ENCODE measurements at regions not wholly inside any gene's neighbourhood (a gene's known extent, or its start where the extent isn't known, plus 50 kb on each side); places are given as distances from the start of the nearest gene placed in this dataset.

- H3K27me3 ChIP-seq = peaks cover 5% of the 10 kb centered on the region; the same call in 1 of the 2 replicates
- H3K36me3 ChIP-seq = no peaks in the 10 kb centered on the region
- H3K4me3 ChIP-seq = no peak overlapping the region
- DNase-seq = peak; percentile 29 to 60
- no peak overlapping the region for H3K27ac ChIP-seq
- peaks cover 9% of the 10 kb centered on the region; the same call in 1 of the 2 replicates for H3K4me1 ChIP-seq
- H3K9me3 ChIP-seq (replicated peaks) = no peaks in the 10 kb centered on the region
Measured at GRCh38 chr15:70259640-70260508, 162.2 kb upstream of the TLE3 start.

GRCh38 chr15:70259028-70259424 is 161.3 kb upstream of the TLE3 start:
- Histone ChIP-seq H3K27me3 (peaks cover 5% of the 10 kb centered on the region; the same call in 1 of the 2 replicates), H3K4me3 (no peak overlapping the region), H3K4me1 (peaks cover 9% of the 10 kb centered on the region; the same call in 1 of the 2 replicates), H3K9me3 (replicated peaks) (no peaks in the 10 kb centered on the region), H3K27ac (no peak overlapping the region), H3K36me3 (no peaks in the 10 kb centered on the region)
- peak; percentile 68 to 74 for DNase-seq

DNA sequence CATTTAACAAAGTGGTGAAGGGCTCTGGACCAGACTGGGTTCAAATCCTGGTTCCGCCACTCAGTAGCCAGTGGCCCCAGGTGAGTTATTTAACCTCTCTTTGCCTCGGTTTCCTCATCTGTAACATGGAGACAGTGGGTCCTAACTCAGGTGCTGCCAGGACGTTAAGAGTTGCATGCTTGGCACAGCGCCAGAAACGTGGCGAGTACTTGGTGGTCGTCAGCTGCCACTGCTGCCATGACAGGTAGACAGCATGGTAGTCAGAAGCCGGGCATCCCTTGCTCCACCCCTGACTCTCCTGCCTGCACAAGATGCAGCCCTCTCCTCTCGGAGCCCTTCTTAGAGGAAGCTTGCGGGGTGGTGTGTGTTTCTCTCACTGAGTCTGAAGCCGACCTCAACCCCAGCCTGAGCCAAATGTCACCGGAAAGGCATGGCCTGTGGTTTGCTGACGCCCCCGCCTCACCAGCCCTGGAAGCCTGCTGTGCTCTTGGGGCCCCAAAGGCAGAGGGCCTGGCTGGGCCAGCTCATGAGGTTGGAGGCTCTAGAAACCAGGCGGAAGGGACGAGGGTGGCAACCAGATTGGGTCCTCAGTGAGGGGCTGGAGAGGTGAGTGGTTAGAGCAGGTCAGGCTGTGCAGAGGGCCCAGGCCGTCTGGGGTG is 160.8 kb upstream of the TLE3 start:
- peaks cover 9% of the 10 kb centered on the region; the same call in 1 of the 2 replicates for H3K4me1 ChIP-seq
- DNase-seq = peak in 1 of 2 experiments; percentile 17
- H3K27me3 ChIP-seq = peaks cover 5% of the 10 kb centered on the region; the same call in 1 of the 2 replicates
- no peaks in the 10 kb centered on the region for H3K36me3 ChIP-seq
- H3K9me3 ChIP-seq (replicated peaks) = no peaks in the 10 kb centered on the region
- no peak overlapping the region for H3K4me3 ChIP-seq
- H3K27ac ChIP-seq = no peak overlapping the region

DNA sequence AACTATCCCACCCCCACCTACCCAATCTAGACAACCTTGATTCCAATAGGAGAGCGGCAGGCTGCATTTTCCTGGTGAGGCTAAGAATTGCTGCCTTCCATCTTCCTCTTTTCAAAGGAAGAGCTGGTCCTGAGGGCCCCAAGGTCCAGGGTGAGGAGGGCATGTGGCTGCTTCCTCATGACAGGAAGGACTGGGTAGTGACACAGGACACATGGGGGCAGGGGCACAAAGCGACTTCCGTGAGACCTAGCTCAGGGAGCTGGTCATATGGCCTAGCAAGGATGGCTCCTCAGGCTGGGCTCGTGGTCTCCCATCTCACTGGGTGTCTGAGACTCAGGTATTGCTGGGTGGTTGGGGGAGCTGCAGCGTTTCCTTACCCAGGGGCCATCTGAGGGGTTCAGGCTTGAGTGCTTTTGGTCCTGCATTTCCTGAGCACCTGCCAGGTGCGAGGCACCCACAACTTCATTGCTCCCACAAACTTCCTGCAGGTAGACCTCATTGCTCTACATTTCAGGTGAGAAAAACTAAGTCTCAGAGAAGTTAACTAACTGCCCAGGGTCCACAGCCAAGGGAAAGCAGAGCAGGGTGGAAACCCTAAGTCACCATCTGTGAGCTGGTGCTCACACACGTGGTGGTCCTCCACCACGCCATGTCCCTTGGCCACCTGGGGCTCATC is 160.0 kb upstream of the TLE3 start:
- no peak overlapping the region for H3K4me3 ChIP-seq
- H3K9me3 ChIP-seq (replicated peaks) = no peaks in the 10 kb centered on the region
- no peaks in the 10 kb centered on the region; the same call in 1 of the 2 replicates for H3K27me3 ChIP-seq
- peaks cover 9% of the 10 kb centered on the region; the same call in 1 of the 2 replicates for H3K4me1 ChIP-seq
- H3K36me3 ChIP-seq = no peaks in the 10 kb centered on the region
- H3K27ac ChIP-seq = no peak overlapping the region
- DNase-seq = no peak

DNA sequence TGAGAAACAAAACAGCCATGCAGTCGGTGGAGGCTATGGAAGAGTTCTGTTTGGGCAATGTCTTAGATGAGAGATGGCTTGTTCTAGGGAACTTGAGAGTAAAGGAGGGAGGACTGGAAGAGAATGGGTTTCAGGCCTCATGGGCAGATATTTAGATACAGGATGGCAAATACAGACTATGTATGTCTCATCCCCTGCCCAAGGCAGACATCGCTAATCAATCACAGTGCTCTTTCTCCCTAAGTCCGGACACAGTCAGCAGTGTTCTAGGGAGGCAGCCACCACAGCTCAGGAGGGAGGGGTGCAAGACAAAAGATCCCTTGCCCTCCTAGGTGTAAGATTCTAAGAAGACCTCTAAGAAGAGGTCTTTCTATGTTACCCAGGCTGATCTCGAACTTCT is 159.3 kb upstream of the TLE3 start:
- H3K4me3 ChIP-seq = no peak overlapping the region
- H3K27ac ChIP-seq = no peak overlapping the region
- no peaks in the 10 kb centered on the region for H3K36me3 ChIP-seq
- peaks cover 9% of the 10 kb centered on the region; the same call in 1 of the 2 replicates for H3K4me1 ChIP-seq
- peaks cover 3% of the 10 kb centered on the region; the same call in 1 of the 2 replicates for H3K27me3 ChIP-seq
- no peaks in the 10 kb centered on the region for H3K9me3 ChIP-seq (replicated peaks)
- DNase-seq = no peak

GRCh38 chr15:70254311-70254869 is 156.7 kb upstream of the TLE3 start:
- H3K9me3 ChIP-seq (replicated peaks) = no peaks in the 10 kb centered on the region
- no peak for DNase-seq
- H3K4me3 ChIP-seq = no peak overlapping the region
- peaks cover 9% of the 10 kb centered on the region; the same call in 1 of the 2 replicates for H3K4me1 ChIP-seq
- no peak overlapping the region for H3K27ac ChIP-seq
- peaks cover 3% of the 10 kb centered on the region; the same call in 1 of the 2 replicates for H3K27me3 ChIP-seq
- no peaks in the 10 kb centered on the region for H3K36me3 ChIP-seq

GRCh38 chr15:70253461-70254156 is 155.9 kb upstream of the TLE3 start:
- Histone ChIP-seq H3K36me3 (no peaks in the 10 kb centered on the region), H3K27me3 (peaks cover 3% of the 10 kb centered on the region; the same call in 1 of the 2 replicates), H3K4me1 (peaks cover 3% of the 10 kb centered on the region; the same call in 1 of the 2 replicates), H3K9me3 (replicated peaks) (no peaks in the 10 kb centered on the region), H3K27ac (no peak overlapping the region), H3K4me3 (no peak overlapping the region)
- no peak for DNase-seq

GRCh38 chr15:70252951-70253320 is 155.2 kb upstream of the TLE3 start:
- Histone ChIP-seq H3K36me3 (no peaks in the 10 kb centered on the region), H3K4me3 (no peak overlapping the region), H3K27ac (no peak overlapping the region), H3K4me1 (no peaks in the 10 kb centered on the region), H3K27me3 (peaks cover 3% of the 10 kb centered on the region; the same call in 1 of the 2 replicates), H3K9me3 (replicated peaks) (no peaks in the 10 kb centered on the region)
- DNase-seq = no peak

GRCh38 chr15:70252056-70252950 is 154.6 kb upstream of the TLE3 start:
- Histone ChIP-seq H3K4me3 (no peak overlapping the region), H3K9me3 (replicated peaks) (no peaks in the 10 kb centered on the region), H3K36me3 (no peaks in the 10 kb centered on the region), H3K27me3 (peaks cover 3% of the 10 kb centered on the region; the same call in 1 of the 2 replicates), H3K4me1 (no peaks in the 10 kb centered on the region), H3K27ac (no peak overlapping the region)
- no peak for DNase-seq

DNA sequence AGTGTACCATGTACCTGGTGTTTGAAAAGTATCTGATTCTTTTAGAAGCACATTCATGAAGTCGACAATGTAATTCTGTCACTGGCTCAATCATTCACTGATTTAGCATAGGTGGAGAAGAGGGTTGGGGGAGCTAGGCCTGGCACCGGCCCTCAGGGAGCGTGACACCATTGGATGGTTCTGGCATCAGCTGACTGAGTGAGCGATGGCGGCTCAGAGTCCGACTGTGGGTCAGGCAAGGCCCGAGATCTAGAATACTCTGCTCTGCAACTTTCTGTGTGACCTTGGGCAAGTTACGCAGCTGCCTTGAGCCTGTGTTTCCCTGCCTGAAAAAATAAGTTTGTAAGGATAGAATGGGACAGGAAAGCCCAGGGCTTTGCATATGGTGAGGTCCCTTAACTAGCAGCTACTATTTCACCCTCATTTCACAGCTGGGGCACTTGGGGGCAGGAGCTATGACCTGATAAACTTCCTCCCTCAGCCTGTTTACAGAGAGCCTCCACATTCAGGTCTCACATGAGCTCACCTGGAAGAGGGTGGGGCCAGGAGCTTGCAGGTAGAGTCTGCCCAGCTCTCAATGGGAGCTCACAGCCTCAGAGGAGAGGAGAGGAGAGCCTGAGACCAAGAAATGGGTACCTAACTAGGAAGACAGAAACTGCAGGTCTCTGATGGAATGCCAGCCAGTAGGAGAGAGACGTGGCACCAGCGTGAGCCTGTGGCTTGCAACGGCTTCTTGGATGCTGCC is 153.7 kb upstream of the TLE3 start:
- no peaks in the 10 kb centered on the region for H3K4me1 ChIP-seq

DNA sequence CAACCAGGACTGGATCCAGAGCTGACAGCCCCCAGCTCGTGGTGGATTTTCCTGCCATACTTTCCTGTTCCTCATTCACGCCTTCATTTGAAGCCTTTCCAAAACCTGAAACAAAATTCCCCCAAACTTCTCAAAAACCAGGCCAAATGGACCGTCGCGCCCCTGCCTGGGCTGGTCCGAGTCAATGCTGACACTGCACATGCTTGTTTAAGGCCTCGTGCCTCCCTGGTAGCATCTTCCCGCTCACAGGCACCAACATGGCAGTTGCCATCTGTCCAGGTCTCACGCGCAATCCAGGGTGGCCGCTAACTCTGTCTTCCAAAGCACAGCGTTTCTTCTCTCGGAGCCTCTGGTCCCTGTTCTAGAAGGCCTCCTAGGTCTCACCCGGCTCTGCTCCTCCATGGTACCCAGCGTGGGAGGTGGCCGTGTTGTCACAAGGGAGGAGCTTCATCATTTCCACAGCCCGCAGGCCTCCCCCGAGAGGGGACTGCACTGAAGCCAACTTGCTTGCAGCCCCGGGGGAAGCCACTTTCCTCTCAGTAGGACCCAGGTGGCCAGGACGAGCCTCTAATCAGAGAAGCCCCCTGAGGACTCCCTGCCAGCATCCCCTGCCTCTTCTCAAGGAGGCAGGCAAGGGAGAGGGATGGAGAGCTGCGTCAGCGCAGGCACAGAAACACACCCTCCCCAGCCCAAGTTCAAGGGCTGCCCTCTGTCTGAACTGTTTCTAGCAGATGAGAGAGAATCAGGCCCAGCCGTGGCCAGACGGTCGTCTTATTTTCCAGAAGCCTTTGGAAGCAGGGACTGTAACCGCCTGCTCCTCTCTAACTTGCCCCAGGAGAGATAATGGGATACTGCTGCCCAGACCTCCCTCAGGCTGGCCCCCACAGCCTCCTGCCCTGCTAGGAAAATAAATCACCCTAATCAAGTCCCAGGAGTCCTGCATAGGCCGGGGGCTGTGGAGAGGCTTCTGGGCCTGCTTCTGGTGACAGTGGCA is 152.8 kb upstream of the TLE3 start:
- Histone ChIP-seq H3K36me3 (no peaks in the 10 kb centered on the region), H3K4me1 (no peaks in the 10 kb centered on the region), H3K27me3 (peaks cover 3% of the 10 kb centered on the region; the same call in 1 of the 2 replicates), H3K27ac (no peak overlapping the region), H3K4me3 (no peak overlapping the region), H3K9me3 (replicated peaks) (no peaks in the 10 kb centered on the region)
- DNase-seq = no peak

More for the DNA sequence above, 153.7 kb upstream of the TLE3 start:
- no peaks in the 10 kb centered on the region for H3K36me3 ChIP-seq
- no peak overlapping the region for H3K4me3 ChIP-seq
- H3K27me3 ChIP-seq = peaks cover 3% of the 10 kb centered on the region; the same call in 1 of the 2 replicates
- no peak for DNase-seq
- no peak overlapping the region for H3K27ac ChIP-seq
- no peaks in the 10 kb centered on the region for H3K9me3 ChIP-seq (replicated peaks)

DNA sequence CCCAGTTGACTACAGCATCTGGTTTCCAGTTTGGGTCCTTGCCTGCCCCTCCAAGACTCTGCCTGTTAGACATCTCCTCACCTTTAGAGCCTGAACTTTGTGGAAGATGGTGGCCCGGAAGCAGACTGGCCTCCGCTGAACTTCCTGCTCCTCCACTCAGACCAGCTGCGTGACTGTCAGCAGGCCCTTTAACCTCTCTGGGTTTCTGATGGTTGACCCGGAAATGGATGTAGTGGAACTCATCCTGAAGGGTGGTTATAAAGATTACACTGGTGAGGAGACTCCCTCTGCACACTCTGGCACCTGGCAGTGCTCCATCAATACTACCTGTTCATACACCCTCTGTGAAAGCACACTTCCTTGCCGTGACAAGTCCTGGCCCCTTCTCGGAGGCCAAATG is 151.9 kb upstream of the TLE3 start:
- no peak overlapping the region for H3K27ac ChIP-seq
- no peaks in the 10 kb centered on the region for H3K36me3 ChIP-seq
- H3K27me3 ChIP-seq = peaks cover 3% of the 10 kb centered on the region; the same call in 1 of the 2 replicates
- DNase-seq = no peak
- no peaks in the 10 kb centered on the region for H3K9me3 ChIP-seq (replicated peaks)
- H3K4me1 ChIP-seq = no peaks in the 10 kb centered on the region
- no peak overlapping the region for H3K4me3 ChIP-seq
